Adrenal gland (tissue), 5 donors: ENCODE measurements at regions not wholly inside any gene's neighbourhood (a gene's known extent, or its start where the extent isn't known, plus 50 kb on each side); places are given as distances from the start of the nearest gene placed in this dataset.

Source experiments
- POLR2A ChIP-seq, 2 donors: fragments of 450-650 bp; IDR thresholded peaks; one replicate each; pipeline ENCODE4 v1.6.1; 2017; ENCODE audit warnings: antibody characterized with exemption in 2 of 2, mild to moderate bottlenecking in 2 of 2, moderate library complexity in 1 of 2
- TF ChIP-seq, protein P1 (sequence below), 6 experiments: fragments of 450-650 bp in 4 of 6; fragments of 200-600 bp in 2 of 6; sonication (generic) in 1 of 6; IDR thresholded peaks; 1 replicate in 5 of 6; 2 replicates in 1 of 6; pipeline versions ENCODE4 v1.5.1 to v1.8.0; 2016 to 2021; ENCODE audit warnings: antibody characterized with exemption in 6 of 6, mild to moderate bottlenecking in 2 of 6, moderate library complexity in 1 of 6
- donor health status: DM: no; HTN: no; CAD: no.

DNA sequence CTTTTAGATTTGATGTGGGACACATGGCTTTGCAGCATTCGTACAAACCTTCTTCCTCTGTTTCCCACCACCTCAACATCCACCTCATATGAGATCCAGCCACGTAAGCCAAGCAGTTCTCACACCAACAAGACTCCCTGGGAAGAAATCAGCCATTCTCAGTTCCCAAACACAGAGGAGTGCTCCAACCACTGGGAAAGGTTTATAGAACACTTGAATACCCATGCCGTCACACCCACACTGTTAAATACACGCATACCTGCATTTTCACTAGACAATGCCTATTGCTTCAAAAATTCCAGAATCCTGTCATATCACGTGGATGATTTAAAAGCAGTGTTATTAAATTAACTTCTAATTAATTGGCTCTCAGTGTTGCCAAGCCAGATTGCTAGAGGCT lies 347.3 kb downstream of the ENC1 start:
- TF ChIP-seq, protein P1, sequence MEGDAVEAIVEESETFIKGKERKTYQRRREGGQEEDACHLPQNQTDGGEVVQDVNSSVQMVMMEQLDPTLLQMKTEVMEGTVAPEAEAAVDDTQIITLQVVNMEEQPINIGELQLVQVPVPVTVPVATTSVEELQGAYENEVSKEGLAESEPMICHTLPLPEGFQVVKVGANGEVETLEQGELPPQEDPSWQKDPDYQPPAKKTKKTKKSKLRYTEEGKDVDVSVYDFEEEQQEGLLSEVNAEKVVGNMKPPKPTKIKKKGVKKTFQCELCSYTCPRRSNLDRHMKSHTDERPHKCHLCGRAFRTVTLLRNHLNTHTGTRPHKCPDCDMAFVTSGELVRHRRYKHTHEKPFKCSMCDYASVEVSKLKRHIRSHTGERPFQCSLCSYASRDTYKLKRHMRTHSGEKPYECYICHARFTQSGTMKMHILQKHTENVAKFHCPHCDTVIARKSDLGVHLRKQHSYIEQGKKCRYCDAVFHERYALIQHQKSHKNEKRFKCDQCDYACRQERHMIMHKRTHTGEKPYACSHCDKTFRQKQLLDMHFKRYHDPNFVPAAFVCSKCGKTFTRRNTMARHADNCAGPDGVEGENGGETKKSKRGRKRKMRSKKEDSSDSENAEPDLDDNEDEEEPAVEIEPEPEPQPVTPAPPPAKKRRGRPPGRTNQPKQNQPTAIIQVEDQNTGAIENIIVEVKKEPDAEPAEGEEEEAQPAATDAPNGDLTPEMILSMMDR (IDR thresholded peaks at IDR 0.05) = no peak
- TF ChIP-seq POLR2A (IDR thresholded peaks at IDR 0.05) = no peak
